ENCODE measurements at regions not wholly inside any gene's neighbourhood (a gene's known extent, or its start where the extent isn't known, plus 50 kb on each side); places are given as distances from the start of the nearest gene placed in this dataset.

- Histone ChIP-seq H3K27ac (no peak overlapping the region), H3K27me3 (no peaks in the 10 kb centered on the region), H3K9me3 (no peaks in the 10 kb centered on the region), H3K36me3 (no peaks in the 10 kb centered on the region), H3K4me3 (no peak overlapping the region), H3K4me1 (no peaks in the 10 kb centered on the region)
- no peak for DNase-seq
- TF ChIP-seq POLR2A (IDR thresholded peaks at IDR 0.05) = no peak
- TF ChIP-seq, protein P1, sequence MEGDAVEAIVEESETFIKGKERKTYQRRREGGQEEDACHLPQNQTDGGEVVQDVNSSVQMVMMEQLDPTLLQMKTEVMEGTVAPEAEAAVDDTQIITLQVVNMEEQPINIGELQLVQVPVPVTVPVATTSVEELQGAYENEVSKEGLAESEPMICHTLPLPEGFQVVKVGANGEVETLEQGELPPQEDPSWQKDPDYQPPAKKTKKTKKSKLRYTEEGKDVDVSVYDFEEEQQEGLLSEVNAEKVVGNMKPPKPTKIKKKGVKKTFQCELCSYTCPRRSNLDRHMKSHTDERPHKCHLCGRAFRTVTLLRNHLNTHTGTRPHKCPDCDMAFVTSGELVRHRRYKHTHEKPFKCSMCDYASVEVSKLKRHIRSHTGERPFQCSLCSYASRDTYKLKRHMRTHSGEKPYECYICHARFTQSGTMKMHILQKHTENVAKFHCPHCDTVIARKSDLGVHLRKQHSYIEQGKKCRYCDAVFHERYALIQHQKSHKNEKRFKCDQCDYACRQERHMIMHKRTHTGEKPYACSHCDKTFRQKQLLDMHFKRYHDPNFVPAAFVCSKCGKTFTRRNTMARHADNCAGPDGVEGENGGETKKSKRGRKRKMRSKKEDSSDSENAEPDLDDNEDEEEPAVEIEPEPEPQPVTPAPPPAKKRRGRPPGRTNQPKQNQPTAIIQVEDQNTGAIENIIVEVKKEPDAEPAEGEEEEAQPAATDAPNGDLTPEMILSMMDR (IDR thresholded peaks at IDR 0.05) = no peak
Observed at GRCh38 chr2:65991381-65992197, 443.3 kb upstream of the MEIS1 start.

DNA sequence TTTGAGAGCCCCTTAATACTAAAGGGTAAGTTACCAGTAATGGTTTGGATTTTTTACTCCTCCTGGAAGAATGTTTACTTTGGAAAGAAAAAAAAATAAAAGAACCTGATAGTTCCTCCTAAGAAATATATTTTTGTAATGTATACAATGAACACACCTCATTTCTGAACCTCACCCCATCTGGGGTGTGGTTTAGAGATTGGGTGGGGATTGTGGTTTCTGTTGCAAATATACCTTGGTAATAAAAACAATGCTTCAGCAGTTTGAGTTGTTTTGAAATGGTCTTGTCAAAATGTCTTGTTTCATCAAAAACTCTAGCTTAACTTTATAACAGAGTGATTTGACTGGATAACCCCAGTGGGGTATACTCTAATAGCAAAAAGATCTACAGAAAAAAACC, 448.9 kb upstream of the MEIS1 start:
- TF ChIP-seq POLR2A (IDR thresholded peaks at IDR 0.05) = no peak
- TF ChIP-seq, protein P1 (IDR thresholded peaks at IDR 0.05) = no peak
- no peak for DNase-seq
- Histone ChIP-seq H3K27me3 (no peaks in the 10 kb centered on the region), H3K9me3 (no peaks in the 10 kb centered on the region), H3K4me3 (no peak overlapping the region), H3K4me1 (no peaks in the 10 kb centered on the region), H3K27ac (no peak overlapping the region), H3K36me3 (no peaks in the 10 kb centered on the region)

DNA sequence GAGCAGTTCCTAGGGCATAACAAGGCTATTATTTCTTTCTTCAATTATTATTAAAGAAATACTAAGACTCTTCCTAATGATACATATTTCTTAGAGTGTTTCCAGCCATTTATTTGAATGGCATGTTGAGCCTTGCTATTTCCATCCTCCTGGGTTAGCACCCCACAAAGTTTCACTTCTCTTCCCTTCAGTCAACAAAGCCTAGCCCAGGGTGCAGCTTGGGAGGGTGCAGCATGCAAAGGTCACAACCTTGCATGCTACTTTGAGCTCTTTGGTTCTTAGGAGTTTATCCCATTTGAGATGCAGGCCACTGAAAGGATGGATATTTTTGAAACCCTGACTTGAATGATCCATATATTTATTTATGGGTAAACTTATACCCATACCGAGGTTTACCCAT, 454.4 kb upstream of the MEIS1 start:
- no peaks in the 10 kb centered on the region for H3K9me3 ChIP-seq
- no peak overlapping the region for H3K27ac ChIP-seq
- no peaks in the 10 kb centered on the region for H3K4me1 ChIP-seq
- H3K4me3 ChIP-seq = no peak overlapping the region
- H3K27me3 ChIP-seq = no peaks in the 10 kb centered on the region
- no peak for TF ChIP-seq POLR2A (IDR thresholded peaks at IDR 0.05)
- TF ChIP-seq, protein P1 (IDR thresholded peaks at IDR 0.05) = no peak
- no peak for DNase-seq
- no peaks in the 10 kb centered on the region for H3K36me3 ChIP-seq

GRCh38 chr2:65979446-65979845, 455.5 kb upstream of the MEIS1 start:
- H3K9me3 ChIP-seq = no peaks in the 10 kb centered on the region
- no peaks in the 10 kb centered on the region for H3K4me1 ChIP-seq
- no peaks in the 10 kb centered on the region for H3K36me3 ChIP-seq
- TF ChIP-seq, protein P1 (IDR thresholded peaks at IDR 0.05) = no peak
- no peak for TF ChIP-seq POLR2A (IDR thresholded peaks at IDR 0.05)
- no peak overlapping the region for H3K4me3 ChIP-seq
- no peak for DNase-seq
- H3K27me3 ChIP-seq = no peaks in the 10 kb centered on the region
- H3K27ac ChIP-seq = no peak overlapping the region

GRCh38 chr2:65974067-65974723, 460.7 kb upstream of the MEIS1 start:
- no peak overlapping the region for H3K27ac ChIP-seq
- no peak for TF ChIP-seq POLR2A (IDR thresholded peaks at IDR 0.05)
- TF ChIP-seq, protein P1 (IDR thresholded peaks at IDR 0.05) = no peak

More at GRCh38 chr2:65974067-65974723, 460.7 kb upstream of the MEIS1 start:
- Histone ChIP-seq H3K9me3 (no peaks in the 10 kb centered on the region), H3K27me3 (no peaks in the 10 kb centered on the region), H3K36me3 (no peaks in the 10 kb centered on the region), H3K4me1 (no peaks in the 10 kb centered on the region), H3K4me3 (no peak overlapping the region)
- no peak for DNase-seq

All from Peyer's patch (tissue), 4 donors.